Activated CD8-positive, alpha-beta T cell treated with anti-CD3 and anti-CD28 coated beads, Interleukin-2, amount 10 ng/mL, durations not matched to agents 7 days and 5 days (primary cell): ENCODE measurements at regions not wholly inside any gene's neighbourhood (a gene's known extent, or its start where the extent isn't known, plus 50 kb on each side); places are given as distances from the start of the nearest gene placed in this dataset.

Experiments
- ATAC-seq: fragments of 150-1000 bp; cut with Tn5 transposase; one replicate; pipeline ENCODE4 v1.10.0; 2021; ENCODE audit warnings: moderate library complexity
- CTCF ChIA-PET: fragments of 350-600 bp; sonication (Branson Sonifier 250); formaldehyde crosslinking; loops from one replicate; lab custom pipeline; 2021; ENCODE audit warnings: antibody characterized with exemption; lab: Charles Lee
- POLR2A ChIA-PET: fragments of 350-600 bp; sonication (Branson Sonifier 250); formaldehyde crosslinking; loops from one replicate; lab custom pipeline; 2021; ENCODE audit warnings: antibody characterized with exemption; lab: Charles Lee
- DNase-seq: peaks from one replicate; pipeline ENCODE4 v3.0.0-alpha.2; 2020
- H3K27ac Mint-ChIP-seq: one replicate; pipeline ENCODE4 v1.8.0; 2021; ENCODE audit warnings: mild to moderate bottlenecking, mixed read lengths
- H3K27me3 Mint-ChIP-seq: one replicate; pipeline ENCODE4 v1.8.0; 2021; ENCODE audit warnings: low read depth, mixed read lengths
- H3K36me3 Mint-ChIP-seq: one replicate; pipeline ENCODE4 v1.8.0; 2021; ENCODE audit warnings: low read depth, mixed read lengths
- H3K4me1 Mint-ChIP-seq: one replicate; pipeline ENCODE4 v1.8.0; 2021; ENCODE audit warnings: low read depth, mixed read lengths
- H3K4me3 Mint-ChIP-seq: one replicate; pipeline ENCODE4 v1.8.0; 2021; ENCODE audit warnings: mild to moderate bottlenecking, mixed read lengths
- H3K9me3 Mint-ChIP-seq: one replicate; pipeline ENCODE4 v1.8.0; 2022; ENCODE audit warnings: mixed read lengths; ENCODE audit not compliant: insufficient read depth

DNA sequence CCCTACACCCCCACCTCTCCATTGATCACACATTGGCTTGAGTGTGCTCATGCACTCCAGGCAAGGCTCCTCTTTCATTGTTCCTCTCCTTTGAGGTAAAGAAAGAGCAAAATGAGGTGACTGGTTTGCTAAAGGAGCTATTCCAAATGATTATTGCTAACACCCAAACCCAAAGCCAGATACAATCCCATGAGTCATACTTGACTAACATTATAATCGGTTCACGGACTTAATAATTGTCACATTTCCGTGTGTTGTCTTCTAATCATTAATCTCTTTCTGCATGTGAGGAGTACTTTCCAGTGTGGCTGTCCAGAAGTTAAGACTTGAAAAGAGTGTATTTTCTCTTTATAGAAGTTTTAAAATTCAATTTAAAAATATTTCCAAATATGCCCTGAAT lies 174.3 kb upstream of the SFRP2 start:
- H3K9me3 Mint-ChIP-seq: no peaks in the 10 kb centered on the region
- POLR2A ChIA-PET: no interaction called here
- peaks cover 7% of the 10 kb centered on the region for H3K27me3 Mint-ChIP-seq
- peaks cover 9% of the 10 kb centered on the region for H3K4me1 Mint-ChIP-seq
- no peak overlapping the region for H3K27ac Mint-ChIP-seq
- no peaks in the 10 kb centered on the region for H3K36me3 Mint-ChIP-seq
- DNase-seq (no peak), ATAC-seq (no peak)
- H3K4me3 Mint-ChIP-seq: no peak overlapping the region
- CTCF ChIA-PET: no interaction called here

DNA sequence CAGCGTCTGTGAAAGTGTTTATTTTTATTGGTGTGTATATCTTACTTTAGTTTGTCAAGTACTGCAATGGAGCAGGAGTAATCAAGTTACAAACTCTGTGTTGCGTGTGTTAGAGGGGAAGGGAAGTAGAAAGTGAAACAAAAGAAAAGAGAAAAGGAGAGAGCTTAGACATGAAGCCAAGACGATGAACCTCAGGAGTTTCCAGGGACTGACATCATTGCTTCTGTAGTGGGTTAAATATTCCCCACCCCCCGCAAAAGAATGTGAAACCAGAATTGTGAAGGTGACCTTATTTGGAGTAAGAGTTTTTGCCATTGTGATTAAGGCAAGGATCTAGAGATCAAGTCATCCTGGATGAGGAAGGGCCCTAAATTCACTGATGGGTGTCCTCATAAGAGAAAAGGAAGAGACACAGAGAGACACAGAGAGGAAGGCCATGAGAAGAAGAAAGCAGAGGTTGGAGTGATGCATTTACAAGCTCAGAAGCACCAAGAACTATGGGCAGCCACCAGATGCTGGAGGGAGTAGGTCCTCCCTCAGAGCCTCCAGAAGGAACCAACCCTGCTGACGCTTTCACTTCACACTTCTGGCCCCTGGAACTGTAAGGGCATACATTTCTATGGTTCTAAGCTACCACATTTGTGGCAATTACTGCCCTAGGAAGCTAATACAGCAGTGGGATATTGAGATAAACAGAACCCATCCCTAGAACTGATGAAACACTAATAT lies 173.6 kb upstream of the SFRP2 start:
- CTCF ChIA-PET: no interaction called here

GRCh38 chr4:153955327-153955726 lies 166.4 kb upstream of the SFRP2 start:
- CTCF ChIA-PET: no interaction called here
- peaks cover 6% of the 10 kb centered on the region for H3K4me1 Mint-ChIP-seq
- H3K9me3 Mint-ChIP-seq: no peaks in the 10 kb centered on the region
- H3K36me3 Mint-ChIP-seq: no peaks in the 10 kb centered on the region
- H3K4me3 Mint-ChIP-seq: no peak overlapping the region
- DNase-seq (no peak), ATAC-seq (no peak)
- peaks cover 12% of the 10 kb centered on the region for H3K27me3 Mint-ChIP-seq
- POLR2A ChIA-PET: no interaction called here
- no peak overlapping the region for H3K27ac Mint-ChIP-seq

More for the DNA sequence above, 173.6 kb upstream of the SFRP2 start:
- POLR2A ChIA-PET: no interaction called here
- Mint-ChIP-seq H3K27ac (peak overlapping the region; percentile 53), H3K4me3 (no peak overlapping the region), H3K27me3 (peaks cover 5% of the 10 kb centered on the region), H3K4me1 (peaks cover 9% of the 10 kb centered on the region), H3K36me3 (no peaks in the 10 kb centered on the region), H3K9me3 (no peaks in the 10 kb centered on the region)
- ATAC-seq: peak; percentile 75
- peak; percentile 34 for DNase-seq

- Mint-ChIP-seq H3K36me3 (no peaks in the 10 kb centered on the region), H3K9me3 (no peaks in the 10 kb centered on the region), H3K4me1 (peaks cover 13% of the 10 kb centered on the region), H3K27ac (peak overlapping the region; percentile 13), H3K4me3 (no peak overlapping the region), H3K27me3 (peaks cover 12% of the 10 kb centered on the region)
- DNase-seq (no peak), ATAC-seq (no peak)
- ChIA-PET CTCF (no interaction called here), POLR2A (no interaction called here)
Observed at GRCh38 chr4:153954654-153955053, 165.8 kb upstream of the SFRP2 start.

GRCh38 chr4:153950100-153950979 lies 161.5 kb upstream of the SFRP2 start:
- ChIA-PET POLR2A (no interaction called here), CTCF (interaction anchor here (1.0 to 1.1 kb wide), 2 partner anchors 11 to 165 kb away, joined by 3 to 5 read pairs; no protein-coding TSS in a partner anchor)
- Mint-ChIP-seq H3K27me3 (peaks cover 28% of the 10 kb centered on the region), H3K36me3 (no peaks in the 10 kb centered on the region), H3K9me3 (peaks cover 9% of the 10 kb centered on the region), H3K4me1 (peaks cover 17% of the 10 kb centered on the region), H3K27ac (peak overlapping the region; percentile 9), H3K4me3 (no peak overlapping the region)
- ATAC-seq (peak; percentile 96), DNase-seq (peak; percentile 57)

DNA sequence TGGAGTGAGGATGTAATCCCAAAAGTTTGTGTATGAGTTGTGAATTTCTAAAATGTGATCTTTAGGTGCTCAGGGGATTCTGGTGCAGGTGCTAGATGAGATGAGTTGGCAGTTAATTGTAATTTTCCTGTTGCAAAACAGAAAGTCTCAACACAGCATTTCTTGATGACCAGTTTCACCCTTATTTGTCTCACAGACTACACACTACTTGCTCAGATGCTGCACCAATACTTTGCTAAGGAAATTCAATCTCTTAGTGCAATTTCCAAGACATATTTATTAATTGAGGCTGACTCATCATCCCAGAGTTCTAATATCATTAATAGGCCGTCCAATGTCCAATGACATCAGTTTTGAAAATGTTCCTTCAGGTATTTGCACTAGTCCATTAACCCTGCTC lies 159.2 kb upstream of the SFRP2 start:
- H3K27ac Mint-ChIP-seq: no peak overlapping the region
- peaks cover 11% of the 10 kb centered on the region for H3K9me3 Mint-ChIP-seq
- ChIA-PET POLR2A (no interaction called here), CTCF (interaction anchor here (1.2 kb wide), 1 partner anchor 198 kb away, joined by 3 read pairs; no protein-coding TSS in a partner anchor)
- peaks cover 27% of the 10 kb centered on the region for H3K27me3 Mint-ChIP-seq
- no peak for DNase-seq
- no peaks in the 10 kb centered on the region for H3K36me3 Mint-ChIP-seq
- no peak overlapping the region for H3K4me3 Mint-ChIP-seq
- no peak for ATAC-seq
- H3K4me1 Mint-ChIP-seq: peaks cover 17% of the 10 kb centered on the region

- ChIA-PET POLR2A (no interaction called here), CTCF (no interaction called here)
- peaks cover 17% of the 10 kb centered on the region for H3K4me1 Mint-ChIP-seq
Observed at GRCh38 chr4:153947124-153947523, 158.2 kb upstream of the SFRP2 start.

GRCh38 chr4:153945704-153946103 lies 156.8 kb upstream of the SFRP2 start:
- H3K27me3 Mint-ChIP-seq: peaks cover 33% of the 10 kb centered on the region
- no peak overlapping the region for H3K4me3 Mint-ChIP-seq
- no peak for DNase-seq
- H3K27ac Mint-ChIP-seq: no peak overlapping the region
- CTCF ChIA-PET: no interaction called here
- H3K9me3 Mint-ChIP-seq: peaks cover 11% of the 10 kb centered on the region
- no peak for ATAC-seq
- peaks cover 15% of the 10 kb centered on the region for H3K4me1 Mint-ChIP-seq
- H3K36me3 Mint-ChIP-seq: no peaks in the 10 kb centered on the region
- POLR2A ChIA-PET: no interaction called here

More at GRCh38 chr4:153947124-153947523, 158.2 kb upstream of the SFRP2 start:
- DNase-seq (no peak), ATAC-seq (no peak)
- no peaks in the 10 kb centered on the region for H3K36me3 Mint-ChIP-seq
- no peak overlapping the region for H3K4me3 Mint-ChIP-seq
- H3K27ac Mint-ChIP-seq: no peak overlapping the region
- H3K27me3 Mint-ChIP-seq: peaks cover 27% of the 10 kb centered on the region
- peaks cover 11% of the 10 kb centered on the region for H3K9me3 Mint-ChIP-seq

GRCh38 chr4:153943738-153944415 lies 155.0 kb upstream of the SFRP2 start:
- Mint-ChIP-seq H3K4me1 (peaks cover 1% of the 10 kb centered on the region), H3K4me3 (no peak overlapping the region), H3K27ac (no peak overlapping the region), H3K27me3 (peaks cover 38% of the 10 kb centered on the region), H3K9me3 (peaks cover 11% of the 10 kb centered on the region), H3K36me3 (no peaks in the 10 kb centered on the region)
- ChIA-PET CTCF (no interaction called here), POLR2A (no interaction called here)
- no peak for DNase-seq
- no peak for ATAC-seq

DNA sequence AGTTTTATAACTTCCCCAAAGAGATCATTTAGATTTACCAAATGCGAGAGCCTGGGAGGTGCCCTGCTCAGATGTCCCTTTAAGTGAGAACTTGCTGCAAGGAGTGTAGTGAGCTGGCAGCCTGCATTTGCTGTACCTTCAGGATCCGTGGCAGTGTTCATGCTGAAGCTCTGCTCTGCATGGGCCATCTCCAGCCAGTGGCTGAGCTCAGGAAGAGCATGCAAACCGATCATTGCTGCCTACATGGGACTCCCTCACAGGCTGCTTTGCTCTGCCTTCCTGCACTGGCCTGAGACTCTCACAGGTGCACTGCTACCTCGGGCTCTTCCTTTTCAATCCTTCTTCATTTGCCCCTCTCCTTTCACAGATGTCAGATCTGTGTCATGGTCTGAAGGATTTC lies 152.0 kb upstream of the SFRP2 start:
- CTCF ChIA-PET: no interaction called here
- Mint-ChIP-seq H3K27ac (no peak overlapping the region), H3K9me3 (peaks cover 8% of the 10 kb centered on the region), H3K4me1 (no peaks in the 10 kb centered on the region), H3K36me3 (no peaks in the 10 kb centered on the region), H3K27me3 (peaks cover 35% of the 10 kb centered on the region), H3K4me3 (no peak overlapping the region)
- no peak for DNase-seq
- POLR2A ChIA-PET: no interaction called here
- ATAC-seq: no peak

GRCh38 chr4:153939570-153939969 lies 150.7 kb upstream of the SFRP2 start:
- Mint-ChIP-seq H3K9me3 (no peaks in the 10 kb centered on the region), H3K4me1 (no peaks in the 10 kb centered on the region), H3K27me3 (peaks cover 33% of the 10 kb centered on the region), H3K36me3 (no peaks in the 10 kb centered on the region), H3K27ac (no peak overlapping the region), H3K4me3 (no peak overlapping the region)
- POLR2A ChIA-PET: no interaction called here
- ATAC-seq: no peak
- CTCF ChIA-PET: interaction anchor here (1.2 kb wide), 1 partner anchor 11 kb away, joined by 3 read pairs; no protein-coding TSS in a partner anchor
- no peak for DNase-seq
